Retina (tissue), 1 donor: ENCODE measurements at regions not wholly inside any gene's neighbourhood (a gene's known extent, or its start where the extent isn't known, plus 50 kb on each side); places are given as distances from the start of the nearest gene placed in this dataset.

ENCODE experiments used
- DNase-seq: peaks from one replicate; pipeline ENCODE4 v3.0.0-alpha.2; 2016

GRCh38 chr4:133096972-133097371 lies 52.1 kb upstream of the PCDH10 start:
- no peak for DNase-seq
